IMR-90 (cell line): ENCODE measurements at regions not wholly inside any gene's neighbourhood (a gene's known extent, or its start where the extent isn't known, plus 50 kb on each side); places are given as distances from the start of the nearest gene placed in this dataset.

ENCODE experiments used
- ATAC-seq: fragments of 200-7000 bp; cut with Tn5 transposase; 2 replicates; pipeline ENCODE4 v1.9.1; 2020; ENCODE audit warnings: low read depth, mild to moderate bottlenecking, moderate library complexity
- BruUV-seq: library from RNA; stranded (reverse); fragments of 400-500 nt; replicated peaks from 2 replicates; lab custom pipeline; 2021; lab: Mats Ljungman, UMichigan
- CTCF ChIA-PET: fragments of 300-600 bp; formaldehyde crosslinking; extraction: SDS; loops from one replicate; lab custom pipeline; 2021; ENCODE audit warnings: antibody characterized with exemption; lab: Yijun Ruan, JAX
- POLR2A ChIA-PET: fragments of 300-600 bp; sonication (Branson Sonifier 250); formaldehyde crosslinking; loops from one replicate; lab custom pipeline; 2022; ENCODE audit warnings: antibody characterized with exemption; ENCODE audit not compliant: unreplicated experiment; lab: Charles Lee
- DNase-seq: peaks from one replicate; pipeline ENCODE4 v3.0.0; 2013
- H2AFZ ChIP-seq: replicated peaks from 2 replicates; pipeline ENCODE3; 2013; ENCODE audit warnings: low read length, mild to moderate bottlenecking; ENCODE audit not compliant: poor library complexity
- H2AK5ac ChIP-seq: 2 replicates; pipeline ENCODE4 v1.6.1; 2013; ENCODE audit warnings: low read depth, low read length, inconsistent platforms
- H2AK9ac ChIP-seq: replicated peaks from 2 replicates; pipeline ENCODE3; 2013; ENCODE audit warnings: mild to moderate bottlenecking, low read depth, low read length, moderate library complexity; ENCODE audit not compliant: poor library complexity
- H2BK120ac ChIP-seq: 2 replicates; pipeline ENCODE4 v1.6.1; 2013; ENCODE audit warnings: low read depth, low read length, inconsistent platforms
- H2BK15ac ChIP-seq: 3 replicates; pipeline ENCODE4 v1.6.1; 2013; ENCODE audit warnings: low read depth, low read length, inconsistent platforms
- H2BK20ac ChIP-seq: 2 replicates; pipeline ENCODE4 v1.6.1; 2013; ENCODE audit warnings: low read depth, mild to moderate bottlenecking, inconsistent platforms, low read length, moderate library complexity
- H2BK5ac ChIP-seq: 2 replicates; pipeline ENCODE4 v1.6.1; 2013; ENCODE audit warnings: mild to moderate bottlenecking, low read depth, low read length, inconsistent platforms; ENCODE audit not compliant: poor library complexity, severe bottlenecking
- H3K14ac ChIP-seq: replicated peaks from 2 replicates; pipeline ENCODE4 v1.6.1; 2013; ENCODE audit warnings: low read depth, low read length, inconsistent platforms
- H3K18ac ChIP-seq: 2 replicates; pipeline ENCODE4 v1.6.1; 2013; ENCODE audit warnings: low read depth, low read length, control low read depth
- H3K23ac ChIP-seq: 2 replicates; pipeline ENCODE4 v1.6.1; 2013; ENCODE audit warnings: low read depth, low read length, inconsistent platforms
- H3K27ac ChIP-seq: 2 replicates; pipeline ENCODE4 v1.5.1; 2013; ENCODE audit warnings: mild to moderate bottlenecking, control low read depth, low read length; ENCODE audit not compliant: insufficient read depth
- H3K27me3 ChIP-seq: 2 replicates; pipeline ENCODE4 v1.6.1; 2013; ENCODE audit warnings: low read length; ENCODE audit not compliant: control insufficient read depth, insufficient read depth
- H3K36me3 ChIP-seq: 2 replicates; pipeline ENCODE4 v1.6.1; 2013; ENCODE audit warnings: low read length, mixed read lengths; ENCODE audit not compliant: control insufficient read depth, insufficient read depth
- H3K4ac ChIP-seq: 2 replicates; pipeline ENCODE4 v1.6.1; 2013; ENCODE audit warnings: low read depth, low read length, inconsistent platforms
- H3K4me1 ChIP-seq: 2 replicates; pipeline ENCODE4 v1.6.1; 2013; ENCODE audit warnings: low read length, mixed read lengths; ENCODE audit not compliant: control insufficient read depth, insufficient read depth
- H3K4me2 ChIP-seq: 2 replicates; pipeline ENCODE4 v1.6.1; 2013; ENCODE audit warnings: low read depth, mild to moderate bottlenecking, control low read depth, low read length, moderate library complexity
- H3K4me3 ChIP-seq: 2 replicates; pipeline ENCODE4 v1.5.1; 2013; ENCODE audit warnings: low read depth, mild to moderate bottlenecking, control low read depth, low read length, moderate library complexity; ENCODE audit not compliant: insufficient read depth
- H3K56ac ChIP-seq: 2 replicates; pipeline ENCODE4 v1.6.1; 2013; ENCODE audit warnings: low read length, inconsistent platforms; ENCODE audit not compliant: insufficient read depth; ENCODE audit errors: extremely low read depth
- H3K79me1 ChIP-seq, 2 experiments: 2 replicates each; pipeline ENCODE4 v1.6.1; 2013; ENCODE audit warnings: low read length in 2 of 2, inconsistent platforms in 1 of 2, low read depth in 1 of 2
- H3K9ac ChIP-seq: 2 replicates; pipeline ENCODE4 v1.6.1; 2013; ENCODE audit warnings: low read depth, low read length, control low read depth
- H3K9me1 ChIP-seq: 2 replicates; pipeline ENCODE4 v1.6.1; 2013; ENCODE audit warnings: low read length, inconsistent platforms; ENCODE audit not compliant: insufficient read depth
- H3K9me3 ChIP-seq: 2 replicates; pipeline ENCODE4 v1.6.1; 2013; ENCODE audit warnings: low read length; ENCODE audit not compliant: control insufficient read depth, insufficient read depth
- H4K20me1 ChIP-seq: 2 replicates; pipeline ENCODE4 v1.6.1; 2013; ENCODE audit warnings: low read length, inconsistent platforms; ENCODE audit not compliant: insufficient read depth
- H4K5ac ChIP-seq: 2 replicates; pipeline ENCODE4 v1.6.1; 2013; ENCODE audit warnings: mild to moderate bottlenecking, low read depth, low read length, control low read depth
- H4K8ac ChIP-seq, 2 experiments: 2 replicates each; pipeline ENCODE4 v1.6.1; 2013; ENCODE audit warnings: low read depth in 2 of 2, low read length in 2 of 2, control low read depth in 1 of 2, inconsistent platforms in 1 of 2
- H4K91ac ChIP-seq: 2 replicates; pipeline ENCODE4 v1.6.1; 2013; ENCODE audit warnings: low read depth, low read length, inconsistent platforms; ENCODE audit not compliant: insufficient read depth
- BHLHE40 ChIP-seq: fragments of 150-350 bp; IDR thresholded peaks from 2 replicates; pipeline ENCODE4 v1.6.1; 2016; ENCODE audit warnings: mild to moderate bottlenecking, low read depth, low read length
- CEBPB ChIP-seq: IDR thresholded peaks from 2 replicates; pipeline ENCODE4 v1.6.1; 2012; ENCODE audit warnings: low read depth, low read length, improper control_type of control experiment
- RAD21 ChIP-seq: IDR thresholded peaks from 2 replicates; pipeline ENCODE4 v1.6.1; 2012; ENCODE audit warnings: low read length, improper control_type of control experiment
- WGBS, 2 experiments: methylation state at CpG; one replicate each; pipeline versions ENCODE4 v1.1.5 to v1.1.7; 2013; ENCODE audit warnings: missing lambda C conversion rate in 2 of 2; ENCODE audit not compliant: insufficient read length in 1 of 2; ENCODE audit errors: extremely low coverage in 2 of 2; 5-methylcytosine and 5-hydroxymethylcytosine counted together
- dilution Hi-C: fragments of 300-500 bp; cut with HindIII; formaldehyde crosslinking; loops from one replicate; pipeline ENCODE4 v1.14.3; 2018; ENCODE audit warnings: low sequenced_read_pairs; ENCODE audit not compliant: unreplicated experiment
- in situ Hi-C: fragments of 300-500 bp; cut with MboI; formaldehyde crosslinking; loops from 3 replicates; pipeline ENCODE4 v1.14.3; 2019; ENCODE audit warnings: low sequenced_read_pairs, inconsistent platforms, mixed read lengths
- intact Hi-C: fragments of 100-400 bp; cut with micrococcal nuclease; formaldehyde crosslinking; loops from 2 replicates; pipeline ENCODE4 v1.10.0; 2022

DNA sequence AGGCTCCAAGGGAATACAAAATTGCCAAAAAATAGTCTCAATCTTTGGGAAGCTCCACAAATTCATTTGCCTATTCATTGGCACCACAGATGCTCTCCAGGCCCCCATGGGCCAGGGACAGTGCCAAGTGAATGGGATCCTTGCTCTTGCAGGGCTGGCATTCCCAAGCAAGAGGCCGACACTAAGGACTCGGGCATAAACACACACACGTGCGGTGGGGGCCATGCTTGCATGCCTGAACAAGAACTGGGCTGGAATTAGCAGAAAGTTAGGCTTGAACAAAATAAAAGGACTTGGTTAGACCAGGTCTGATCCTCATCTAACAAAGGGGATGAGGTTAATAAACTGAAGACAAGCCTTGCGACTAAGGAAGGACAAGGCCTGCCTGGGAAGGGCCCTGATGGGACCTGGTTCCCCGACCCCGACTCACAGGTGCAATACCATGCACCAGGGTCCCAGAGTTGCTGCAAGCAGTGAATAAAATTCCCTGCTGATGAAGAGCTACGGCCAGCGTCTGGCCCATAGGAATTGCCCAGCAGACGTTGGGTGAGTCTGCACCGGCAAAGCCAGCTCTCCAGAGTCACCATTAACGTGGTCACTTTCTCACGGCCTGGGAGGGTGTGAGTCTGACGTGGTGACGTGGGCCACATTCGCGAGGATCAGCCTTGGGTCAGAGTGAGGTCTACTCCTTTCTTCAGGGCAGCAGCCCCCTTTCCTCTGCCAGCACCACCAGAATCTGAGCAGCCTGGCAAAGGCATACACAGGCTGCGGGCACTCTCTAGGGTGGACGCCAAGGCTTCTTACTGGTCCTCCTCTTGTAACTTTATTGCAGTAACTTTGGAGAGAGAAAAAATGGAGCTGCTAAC lies 77.4 kb upstream of the FCN1 start:
- TF ChIP-seq BHLHE40: no peak
- TF ChIP-seq CEBPB: no peak
- TF ChIP-seq RAD21: no peak
- WGBS, 2 experiments: 63% methylated on average over 6 of the region's 19 CpGs; no CpG with 5 or more reads in 1 of the 2 experiments
- intact Hi-C loops: no loop called here
- H3K79me1 ChIP-seq: no peaks in the 10 kb centered on the region
- no peaks in the 10 kb centered on the region for H3K36me3 ChIP-seq
- no peak overlapping the region for H3K18ac ChIP-seq
- no peak overlapping the region for H4K5ac ChIP-seq
- no peaks in the 10 kb centered on the region for H3K9me1 ChIP-seq
- H3K4me3 ChIP-seq: no peak overlapping the region
- H3K27me3 ChIP-seq: no peaks in the 10 kb centered on the region
- in situ Hi-C loops: no loop called here
- no peak overlapping the region for H2BK5ac ChIP-seq
- H2BK120ac ChIP-seq: no peak overlapping the region
- H3K56ac ChIP-seq: no peak overlapping the region
- H4K20me1 ChIP-seq: no peaks in the 10 kb centered on the region
- ChIA-PET POLR2A (no interaction called here), CTCF (no interaction called here)
- no peak overlapping the region for H2AK5ac ChIP-seq
- ATAC-seq (no peak), DNase-seq (no peak)
- dilution Hi-C loops: no loop called here
- H2AK9ac ChIP-seq: no peak overlapping the region
- no peak overlapping the region for H3K4me2 ChIP-seq
- no peak overlapping the region for H3K23ac ChIP-seq
- H3K14ac ChIP-seq: no peak overlapping the region
- no TSS peak for BruUV-seq
- H3K4ac ChIP-seq: no peak overlapping the region
- H4K91ac ChIP-seq: no peak overlapping the region
- no peak overlapping the region for H2AFZ ChIP-seq
- H3K27ac ChIP-seq: no peak overlapping the region
- H3K9me3 ChIP-seq: peaks cover 30% of the 10 kb centered on the region
- no peaks in the 10 kb centered on the region for H3K4me1 ChIP-seq
- no peak overlapping the region for H4K8ac ChIP-seq
- H2BK20ac ChIP-seq: no peak overlapping the region
- no peak overlapping the region for H2BK15ac ChIP-seq
- no peak overlapping the region for H3K9ac ChIP-seq
